ENCODE measurements at regions not wholly inside any gene's neighbourhood (a gene's known extent, or its start where the extent isn't known, plus 50 kb on each side); places are given as distances from the start of the nearest gene placed in this dataset.

GRCh38 chr10:60728056-60728455 is 50.2 kb upstream of the CDK1 start:
- Mint-ChIP-seq H3K27ac (peak overlapping the region; percentile 77), H3K27me3 (ENCODE audit: insufficient read depth) (peaks cover 2% of the 10 kb centered on the region), H3K4me3 (peak overlapping the region; percentile 69), H3K36me3 (ENCODE audit: low read depth) (peaks cover 15% of the 10 kb centered on the region), H3K9me3 (peaks cover 4% of the 10 kb centered on the region), H3K4me1 (ENCODE audit: low read depth) (peaks cover 90% of the 10 kb centered on the region)
- intact Hi-C loops (cut with micrococcal nuclease) = loop anchor here (1.0 to 2.0 kb wide), 4 partner anchors 14 to 1455 kb away; no protein-coding TSS in a partner anchor
- DNase-seq (ENCODE audit: low spot score) = peak; percentile 44

GRCh38 chr10:60726257-60726656 is 52.0 kb upstream of the CDK1 start:
- DNase-seq (ENCODE audit: low spot score) = no peak
- peak overlapping the region; percentile 72 for H3K27ac Mint-ChIP-seq
- H3K36me3 Mint-ChIP-seq (ENCODE audit: low read depth) = peaks cover 20% of the 10 kb centered on the region
- intact Hi-C loops (cut with micrococcal nuclease) = no loop called here
- H3K27me3 Mint-ChIP-seq (ENCODE audit: insufficient read depth) = no peaks in the 10 kb centered on the region
- H3K9me3 Mint-ChIP-seq = peaks cover 4% of the 10 kb centered on the region
- peak overlapping the region; percentile 69 for H3K4me3 Mint-ChIP-seq
- peaks cover 91% of the 10 kb centered on the region for H3K4me1 Mint-ChIP-seq (ENCODE audit: low read depth)

GRCh38 chr10:60722623-60723022 is 55.7 kb upstream of the CDK1 start:
- Mint-ChIP-seq H3K36me3 (ENCODE audit: low read depth) (peaks cover 26% of the 10 kb centered on the region), H3K27ac (peak overlapping the region; percentile 35)
- intact Hi-C loops (cut with micrococcal nuclease) = no loop called here

GRCh38 chr10:60719721-60720120 is 58.6 kb upstream of the CDK1 start:
- Mint-ChIP-seq H3K36me3 (ENCODE audit: low read depth) (peaks cover 19% of the 10 kb centered on the region), H3K27me3 (ENCODE audit: insufficient read depth) (no peaks in the 10 kb centered on the region), H3K27ac (no peak overlapping the region)

More at GRCh38 chr10:60722623-60723022, 55.7 kb upstream of the CDK1 start:
- no peak overlapping the region for H3K4me3 Mint-ChIP-seq
- DNase-seq (ENCODE audit: low spot score) = no peak
- peaks cover 76% of the 10 kb centered on the region for H3K4me1 Mint-ChIP-seq (ENCODE audit: low read depth)
- H3K27me3 Mint-ChIP-seq (ENCODE audit: insufficient read depth) = no peaks in the 10 kb centered on the region
- peaks cover 4% of the 10 kb centered on the region for H3K9me3 Mint-ChIP-seq

GRCh38 chr10:60718886-60719285 is 59.4 kb upstream of the CDK1 start:
- no peak overlapping the region for H3K4me3 Mint-ChIP-seq
- H3K9me3 Mint-ChIP-seq = peaks cover 3% of the 10 kb centered on the region
- DNase-seq (ENCODE audit: low spot score) = no peak
- H3K27ac Mint-ChIP-seq = no peak overlapping the region
- intact Hi-C loops (cut with micrococcal nuclease) = no loop called here
- H3K36me3 Mint-ChIP-seq (ENCODE audit: low read depth) = peaks cover 22% of the 10 kb centered on the region
- H3K4me1 Mint-ChIP-seq (ENCODE audit: low read depth) = peaks cover 69% of the 10 kb centered on the region
- H3K27me3 Mint-ChIP-seq (ENCODE audit: insufficient read depth) = no peaks in the 10 kb centered on the region

More at GRCh38 chr10:60719721-60720120, 58.6 kb upstream of the CDK1 start:
- H3K4me1 Mint-ChIP-seq (ENCODE audit: low read depth) = peaks cover 67% of the 10 kb centered on the region
- no peak for DNase-seq (ENCODE audit: low spot score)
- peaks cover 4% of the 10 kb centered on the region for H3K9me3 Mint-ChIP-seq
- intact Hi-C loops (cut with micrococcal nuclease) = no loop called here
- H3K4me3 Mint-ChIP-seq = no peak overlapping the region

GRCh38 chr10:60717852-60718251 is 60.4 kb upstream of the CDK1 start:
- intact Hi-C loops (cut with micrococcal nuclease) = no loop called here

GRCh38 chr10:60714233-60714632 is 64.0 kb upstream of the CDK1 start:
- Mint-ChIP-seq H3K36me3 (ENCODE audit: low read depth) (peaks cover 14% of the 10 kb centered on the region), H3K27me3 (ENCODE audit: insufficient read depth) (no peaks in the 10 kb centered on the region), H3K9me3 (peaks cover 7% of the 10 kb centered on the region), H3K4me3 (peak overlapping the region; percentile 24), H3K4me1 (ENCODE audit: low read depth) (peaks cover 67% of the 10 kb centered on the region), H3K27ac (peak overlapping the region; percentile 61)
- no peak for DNase-seq (ENCODE audit: low spot score)
- intact Hi-C loops (cut with micrococcal nuclease) = loop anchor here (1.0 kb wide), 1 partner anchor 14 kb away; no protein-coding TSS in a partner anchor

More at GRCh38 chr10:60717852-60718251, 60.4 kb upstream of the CDK1 start:
- Mint-ChIP-seq H3K36me3 (ENCODE audit: low read depth) (peaks cover 17% of the 10 kb centered on the region), H3K27ac (no peak overlapping the region), H3K9me3 (peaks cover 3% of the 10 kb centered on the region), H3K4me1 (ENCODE audit: low read depth) (peaks cover 71% of the 10 kb centered on the region), H3K4me3 (no peak overlapping the region), H3K27me3 (ENCODE audit: insufficient read depth) (no peaks in the 10 kb centered on the region)
- no peak for DNase-seq (ENCODE audit: low spot score)

GRCh38 chr10:60711496-60711895 is 66.8 kb upstream of the CDK1 start:
- H3K27me3 Mint-ChIP-seq (ENCODE audit: insufficient read depth) = no peaks in the 10 kb centered on the region
- intact Hi-C loops (cut with micrococcal nuclease) = no loop called here

GRCh38 chr10:60710041-60710440 is 68.2 kb upstream of the CDK1 start:
- Mint-ChIP-seq H3K4me3 (peak overlapping the region; percentile 16), H3K36me3 (ENCODE audit: low read depth) (peaks cover 17% of the 10 kb centered on the region), H3K27ac (peak overlapping the region; percentile 69), H3K27me3 (ENCODE audit: insufficient read depth) (no peaks in the 10 kb centered on the region), H3K4me1 (ENCODE audit: low read depth) (peaks cover 73% of the 10 kb centered on the region), H3K9me3 (peaks cover 10% of the 10 kb centered on the region)
- intact Hi-C loops (cut with micrococcal nuclease) = no loop called here
- no peak for DNase-seq (ENCODE audit: low spot score)

More at GRCh38 chr10:60711496-60711895, 66.8 kb upstream of the CDK1 start:
- H3K9me3 Mint-ChIP-seq = peaks cover 10% of the 10 kb centered on the region
- H3K36me3 Mint-ChIP-seq (ENCODE audit: low read depth) = peaks cover 14% of the 10 kb centered on the region
- peaks cover 67% of the 10 kb centered on the region for H3K4me1 Mint-ChIP-seq (ENCODE audit: low read depth)
- DNase-seq (ENCODE audit: low spot score) = no peak
- no peak overlapping the region for H3K27ac Mint-ChIP-seq
- no peak overlapping the region for H3K4me3 Mint-ChIP-seq

GRCh38 chr10:60708666-60709065 is 69.6 kb upstream of the CDK1 start:
- H3K4me3 Mint-ChIP-seq = peak overlapping the region; percentile 69
- no peak for DNase-seq (ENCODE audit: low spot score)
- peaks cover 15% of the 10 kb centered on the region for H3K36me3 Mint-ChIP-seq (ENCODE audit: low read depth)
- peaks cover 7% of the 10 kb centered on the region for H3K9me3 Mint-ChIP-seq
- intact Hi-C loops (cut with micrococcal nuclease) = loop anchor here (1.0 to 5.0 kb wide), 2 partner anchors 20 to 171 kb away; no protein-coding TSS in a partner anchor
- peak overlapping the region; percentile 95 for H3K27ac Mint-ChIP-seq
- H3K27me3 Mint-ChIP-seq (ENCODE audit: insufficient read depth) = no peaks in the 10 kb centered on the region
- H3K4me1 Mint-ChIP-seq (ENCODE audit: low read depth) = peaks cover 71% of the 10 kb centered on the region

- peak overlapping the region; percentile 95 for H3K27ac Mint-ChIP-seq
- intact Hi-C loops (cut with micrococcal nuclease) = loop anchor here (1.0 to 5.0 kb wide), 2 partner anchors 20 to 171 kb away; no protein-coding TSS in a partner anchor
- no peak for DNase-seq (ENCODE audit: low spot score)
- no peaks in the 10 kb centered on the region for H3K27me3 Mint-ChIP-seq (ENCODE audit: insufficient read depth)
- H3K4me1 Mint-ChIP-seq (ENCODE audit: low read depth) = peaks cover 71% of the 10 kb centered on the region
- peak overlapping the region; percentile 69 for H3K4me3 Mint-ChIP-seq
- H3K36me3 Mint-ChIP-seq (ENCODE audit: low read depth) = peaks cover 17% of the 10 kb centered on the region
- H3K9me3 Mint-ChIP-seq = peaks cover 7% of the 10 kb centered on the region
Observed at GRCh38 chr10:60707841-60708240, 70.4 kb upstream of the CDK1 start.

- peaks cover 3% of the 10 kb centered on the region for H3K9me3 Mint-ChIP-seq
- H3K4me1 Mint-ChIP-seq (ENCODE audit: low read depth) = peaks cover 72% of the 10 kb centered on the region
- no peak overlapping the region for H3K4me3 Mint-ChIP-seq
- intact Hi-C loops (cut with micrococcal nuclease) = loop anchor here (5.0 kb wide), 1 partner anchor 169 kb away; no protein-coding TSS in a partner anchor
- peaks cover 15% of the 10 kb centered on the region for H3K36me3 Mint-ChIP-seq (ENCODE audit: low read depth)
- no peak for DNase-seq (ENCODE audit: low spot score)
- H3K27ac Mint-ChIP-seq = no peak overlapping the region
- H3K27me3 Mint-ChIP-seq (ENCODE audit: insufficient read depth) = no peaks in the 10 kb centered on the region
Observed at GRCh38 chr10:60706146-60706545, 72.1 kb upstream of the CDK1 start.

GRCh38 chr10:60705376-60705775 is 72.9 kb upstream of the CDK1 start:
- Mint-ChIP-seq H3K4me3 (no peak overlapping the region), H3K9me3 (peaks cover 3% of the 10 kb centered on the region), H3K27ac (no peak overlapping the region), H3K36me3 (ENCODE audit: low read depth) (peaks cover 15% of the 10 kb centered on the region), H3K27me3 (ENCODE audit: insufficient read depth) (no peaks in the 10 kb centered on the region), H3K4me1 (ENCODE audit: low read depth) (peaks cover 74% of the 10 kb centered on the region)
- intact Hi-C loops (cut with micrococcal nuclease) = loop anchor here (5.0 kb wide), 1 partner anchor 168 kb away; no protein-coding TSS in a partner anchor
- DNase-seq (ENCODE audit: low spot score) = no peak

Data from activated T-helper 1 cell treated with anti-CD3 and anti-CD28 coated beads, Interleukin-12 subunit alpha, Interleukin-12 subunit beta, Interleukin-2, Interleukin-4 antibody, amounts not matched to agents 30 ng/mL and 10 ng/mL and 1 ng/mL, durations not matched to agents 14 hours and 24 hours and 36 hours (primary cell).